GM12878 (cell line): ENCODE measurements at regions not wholly inside any gene's neighbourhood (a gene's known extent, or its start where the extent isn't known, plus 50 kb on each side); places are given as distances from the start of the nearest gene placed in this dataset.

Experiments
- ATAC-seq: fragments of 200-7000 bp; cut with Tn5 transposase; 3 replicates; pipeline ENCODE4 v1.9.1; 2020; ENCODE audit warnings: mild to moderate bottlenecking, moderate library complexity
- BruUV-seq: library from RNA; stranded (reverse); fragments of 400-500 nt; replicated peaks from 2 replicates; lab custom pipeline; 2021; lab: Mats Ljungman, UMichigan
- CTCF ChIA-PET: fragments of 300-600 bp; sonication (Branson Sonifier 250); formaldehyde crosslinking; extraction: SDS; loops from one replicate; lab custom pipeline; 2021; ENCODE audit warnings: inconsistent platforms; lab: Yijun Ruan, JAX
- POLR2A ChIA-PET: fragments of 350-600 bp; formaldehyde crosslinking; extraction: SDS; loops from one replicate; lab custom pipeline; 2021; ENCODE audit warnings: inconsistent platforms; lab: Charles Lee
- RAD21 ChIA-PET: fragments of 300-600 bp; sonication (Branson Sonifier 250); formaldehyde crosslinking; loops from one replicate; lab custom pipeline; 2023; ENCODE audit warnings: antibody characterized with exemption; ENCODE audit not compliant: unreplicated experiment; lab: Charles Lee
- SMC1A ChIA-PET: fragments of 300-600 bp; sonication (Branson Sonifier 250); formaldehyde crosslinking; loops from one replicate; lab custom pipeline; 2023; ENCODE audit not compliant: unreplicated experiment, uncharacterized antibody; lab: Charles Lee
- DNase-seq: peaks from one replicate; pipeline ENCODE4 v3.0.0-alpha.2; 2011; ENCODE audit warnings: low read depth, low spot score
- FAIRE-seq: peaks from 3 replicates; lab custom pipeline; 2011; peaks lifted over from hg19 to GRCh38; lab: Jason Lieb, UNC
- H2AFZ ChIP-seq: 2 replicates; pipeline ENCODE4 v1.6.0; 2011; ENCODE audit warnings: low read depth, low read length, control low read depth; ENCODE audit not compliant: control insufficient read depth
- H3K27ac ChIP-seq: 2 replicates; pipeline ENCODE4 v1.5.1; 2011; ENCODE audit warnings: control low read depth; ENCODE audit not compliant: control insufficient read depth, insufficient read depth
- H3K27me3 ChIP-seq, 2 experiments: replicated peaks in 1 of 2; 2 replicates each; pipeline versions ENCODE4 v1.6.0 to v1.6.1; 2011; ENCODE audit warnings: low read length in 1 of 2; ENCODE audit not compliant: control insufficient read depth in 2 of 2, insufficient read depth in 2 of 2
- H3K36me3 ChIP-seq, 2 experiments: 2 replicates each; pipeline ENCODE4 v1.5.1; 2011; ENCODE audit warnings: low read length in 1 of 2; ENCODE audit not compliant: control insufficient read depth in 2 of 2, insufficient read depth in 2 of 2
- H3K4me1 ChIP-seq: 2 replicates; pipeline ENCODE4 v1.6.1; 2011; ENCODE audit warnings: mild to moderate bottlenecking, low read length, moderate library complexity, mixed read lengths; ENCODE audit not compliant: control insufficient read depth, insufficient read depth
- H3K4me2 ChIP-seq: 2 replicates; pipeline ENCODE4 v1.6.0; 2011; ENCODE audit warnings: control low read depth; ENCODE audit not compliant: control insufficient read depth, insufficient read depth
- H3K4me3 ChIP-seq: fragments of 200-600 bp; sonication (generic); 2 replicates; pipeline ENCODE4 v1.5.1; 2016
- H3K79me2 ChIP-seq: 2 replicates; pipeline ENCODE4 v1.6.0; 2011; ENCODE audit warnings: low read length; ENCODE audit not compliant: control insufficient read depth, insufficient read depth
- H3K9ac ChIP-seq: 2 replicates; pipeline ENCODE4 v1.8.0; 2011; ENCODE audit warnings: low read length, control low read depth, mixed read lengths; ENCODE audit not compliant: control insufficient read depth, insufficient read depth
- H3K9me3 ChIP-seq: replicated peaks from 3 replicates; pipeline ENCODE4 v1.5.1; 2011; ENCODE audit warnings: mild to moderate bottlenecking, low read length; ENCODE audit not compliant: control insufficient read depth, insufficient read depth
- H4K20me1 ChIP-seq: 2 replicates; pipeline ENCODE4 v1.6.0; 2011; ENCODE audit not compliant: control insufficient read depth, insufficient read depth
- ASH2L ChIP-seq: fragments of 300-600, 200-600 bp; sonication (generic); IDR thresholded peaks from 2 replicates; pipeline ENCODE4 v1.6.1; 2017; ENCODE audit warnings: low read depth, mild to moderate bottlenecking, borderline replicate concordance
- CBX5 ChIP-seq: sonication (generic); IDR thresholded peaks from 2 replicates; pipeline ENCODE4 v1.6.1; 2016; ENCODE audit warnings: low read depth, moderate library complexity, mild to moderate bottlenecking, inconsistent platforms
- ELK1 ChIP-seq: IDR thresholded peaks from 2 replicates; pipeline ENCODE4 v1.6.1; 2012; ENCODE audit warnings: low read depth, low read length, improper control_type of control experiment
- ESRRA ChIP-seq: IDR thresholded peaks from 2 replicates; pipeline ENCODE4 v1.6.1; 2012; ENCODE audit warnings: mild to moderate bottlenecking, low read length, improper control_type of control experiment
- LARP7 ChIP-seq: fragments of 450-650 bp; IDR thresholded peaks from 2 replicates; pipeline ENCODE4 v1.6.1; 2017; ENCODE audit warnings: mild to moderate bottlenecking
- MXI1 ChIP-seq: fragments of 150-350 bp; IDR thresholded peaks from 2 replicates; pipeline ENCODE4 v1.6.1; 2011; ENCODE audit warnings: low read depth, mild to moderate bottlenecking, inconsistent platforms, low read length, improper control_type of control experiment
- MYC ChIP-seq: IDR thresholded peaks from 2 replicates; pipeline ENCODE4 v1.6.1; 2011; ENCODE audit warnings: mild to moderate bottlenecking, low read length, moderate library complexity, inconsistent platforms; ENCODE audit not compliant: insufficient read depth, insufficient replicate concordance, insufficient read length, severe bottlenecking
- NR2C2 ChIP-seq: IDR thresholded peaks from 2 replicates; pipeline ENCODE4 v1.6.1; 2011; ENCODE audit warnings: borderline replicate concordance, low read depth; ENCODE audit not compliant: control insufficient read depth, insufficient read length
- PKNOX1 ChIP-seq: fragments of 450-650 bp; IDR thresholded peaks from 2 replicates; pipeline ENCODE4 v1.6.1; 2016; ENCODE audit warnings: mild to moderate bottlenecking
- RELA ChIP-seq: fragments of 450-650 bp; IDR thresholded peaks from 2 replicates; pipeline ENCODE4 v1.8.0; 2014; ENCODE audit warnings: borderline replicate concordance; ENCODE audit not compliant: partially characterized antibody
- RELB ChIP-seq: fragments of 450-650 bp; IDR thresholded peaks from 2 replicates; pipeline ENCODE4 v1.6.1; 2017; ENCODE audit warnings: low read depth, mild to moderate bottlenecking, moderate library complexity
- SMAD5 ChIP-seq: IDR thresholded peaks from 2 replicates; pipeline ENCODE4 v1.6.1; 2016; ENCODE audit warnings: antibody characterized with exemption, low read depth
- USF1 ChIP-seq: IDR thresholded peaks from 2 replicates; pipeline ENCODE4 v1.6.1; 2011; ENCODE audit warnings: borderline replicate concordance, low read depth, mild to moderate bottlenecking, moderate library complexity, mixed read lengths, low read length; ENCODE audit not compliant: insufficient read depth; ENCODE audit errors: extremely low read length
- YBX1 ChIP-seq: fragments of 450-650 bp; IDR thresholded peaks from 2 replicates; pipeline ENCODE4 v1.6.1; 2016; ENCODE audit warnings: antibody characterized with exemption
- ZBED1 ChIP-seq: IDR thresholded peaks from 2 replicates; pipeline ENCODE4 v1.6.1; 2016; ENCODE audit warnings: borderline replicate concordance
- ZNF384 ChIP-seq: IDR thresholded peaks from 2 replicates; pipeline ENCODE4 v1.6.1; 2012; ENCODE audit warnings: low read depth, mild to moderate bottlenecking, low read length, improper control_type of control experiment, borderline replicate concordance
- ZSCAN29 ChIP-seq: fragments of 450-650 bp; IDR thresholded peaks from 2 replicates; pipeline ENCODE4 v1.6.1; 2017; ENCODE audit warnings: mild to moderate bottlenecking, moderate library complexity
- ZZZ3 ChIP-seq: IDR thresholded peaks from 2 replicates; pipeline ENCODE4 v1.6.1; 2011; ENCODE audit warnings: low read depth; ENCODE audit not compliant: control insufficient read depth, insufficient read length
- WGBS: methylation state at CpG from one replicate; pipeline ENCODE4 v1.1.6; 2016; ENCODE audit warnings: low lambda C conversion rate; ENCODE audit not compliant: insufficient replicate concordance, insufficient coverage; ENCODE audit errors: missing lambda C conversion rate; 5-methylcytosine and 5-hydroxymethylcytosine counted together
- in situ Hi-C: fragments of 300-500 bp; cut with MboI; formaldehyde crosslinking; loops from 9 replicates; pipeline ENCODE4 v1.14.3; 2018; ENCODE audit warnings: mixed read lengths
- intact Hi-C: fragments of 100-400 bp; cut with micrococcal nuclease; formaldehyde crosslinking; loops from one replicate; pipeline ENCODE4 v1.14.2; 2022; ENCODE audit not compliant: unreplicated experiment

- TF ChIP-seq ELK1 (no peak), USF1 (no peak), RELB (no peak), CBX5 (no peak)
Measured at GRCh38 chr13:78317030-78317429, 286.3 kb downstream of the POU4F1 start (continued).

GRCh38 chr13:78309497-78310180 lies 293.7 kb downstream of the POU4F1 start:
- TF ChIP-seq SMAD5 (no peak), ZSCAN29 (no peak), PKNOX1 (no peak), LARP7 (no peak), MYC (no peak), NR2C2 (no peak), ASH2L (no peak), MXI1 (no peak), ZZZ3 (no peak), ZBED1 (no peak), RELA (no peak), YBX1 (no peak), ZNF384 (no peak), ESRRA (no peak)
- Histone ChIP-seq H3K9me3 (no peaks in the 10 kb centered on the region), H2AFZ (no peak overlapping the region), H3K9ac (no peak overlapping the region), H3K79me2 (no peaks in the 10 kb centered on the region), H3K4me3 (no peak overlapping the region), H3K27ac (no peak overlapping the region), H3K4me1 (no peaks in the 10 kb centered on the region), H3K36me3 (no peaks in the 10 kb centered on the region), H3K4me2 (no peak overlapping the region; the same call in 1 of the 2 replicates), H4K20me1 (no peaks in the 10 kb centered on the region), H3K27me3 (no peaks in the 10 kb centered on the region; a peak in 1 of 4 replicates)
- BruUV-seq, result no TSS peak
- WGBS, result 7% methylated on average over 4 of the region's 4 CpGs
- POLR2A ChIA-PET, result no interaction called here
- CTCF ChIA-PET, result no interaction called here
- in situ Hi-C loops (no loop called here), intact Hi-C loops (no loop called here)
- no peak for FAIRE-seq
- DNase-seq, result no peak
- SMC1A ChIA-PET, result interaction anchor here (1.0 to 1.9 kb wide), 2 partner anchors 16 to 172 kb away, joined by 3 to 4 read pairs; no protein-coding TSS in a partner anchor
- RAD21 ChIA-PET, result no interaction called here
- ATAC-seq, result peak; percentile 62
